GM12875 (cell line): ENCODE measurements at regions not wholly inside any gene's neighbourhood (a gene's known extent, or its start where the extent isn't known, plus 50 kb on each side); places are given as distances from the start of the nearest gene placed in this dataset.

Source experiments
- H3K4me3 ChIP-seq: one replicate; pipeline ENCODE4 v1.5.1; 2011; ENCODE audit warnings: low read depth, low read length, control low read depth
- TF ChIP-seq, protein P1 (sequence below): IDR thresholded peaks from 2 replicates; pipeline ENCODE4 v1.5.1; 2011; ENCODE audit warnings: low read depth, mild to moderate bottlenecking, control low read depth, inconsistent platforms, low read length, moderate library complexity, borderline replicate concordance; ENCODE audit not compliant: insufficient read depth

DNA sequence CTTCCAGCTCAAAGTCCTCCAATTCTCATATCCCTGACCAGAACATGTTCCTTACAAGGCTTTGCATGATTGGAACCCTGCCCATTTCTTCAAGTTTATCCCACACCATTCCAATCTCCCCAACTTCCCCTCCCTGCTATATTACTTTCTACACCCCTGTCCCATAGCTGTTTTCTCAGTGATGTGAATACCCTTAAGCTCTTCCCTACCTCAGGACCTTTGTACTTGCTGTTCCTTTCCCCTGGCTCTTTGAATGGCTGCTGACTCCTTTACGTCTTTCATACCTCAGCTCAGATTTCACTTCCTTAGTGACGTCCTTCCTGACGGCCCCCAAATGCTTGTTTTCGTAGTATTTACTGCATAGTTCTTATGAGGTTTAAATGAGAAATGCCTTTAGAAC lies 166.2 kb upstream of the ZNF462 start:
- no peak overlapping the region for H3K4me3 ChIP-seq
- TF ChIP-seq, protein P1, sequence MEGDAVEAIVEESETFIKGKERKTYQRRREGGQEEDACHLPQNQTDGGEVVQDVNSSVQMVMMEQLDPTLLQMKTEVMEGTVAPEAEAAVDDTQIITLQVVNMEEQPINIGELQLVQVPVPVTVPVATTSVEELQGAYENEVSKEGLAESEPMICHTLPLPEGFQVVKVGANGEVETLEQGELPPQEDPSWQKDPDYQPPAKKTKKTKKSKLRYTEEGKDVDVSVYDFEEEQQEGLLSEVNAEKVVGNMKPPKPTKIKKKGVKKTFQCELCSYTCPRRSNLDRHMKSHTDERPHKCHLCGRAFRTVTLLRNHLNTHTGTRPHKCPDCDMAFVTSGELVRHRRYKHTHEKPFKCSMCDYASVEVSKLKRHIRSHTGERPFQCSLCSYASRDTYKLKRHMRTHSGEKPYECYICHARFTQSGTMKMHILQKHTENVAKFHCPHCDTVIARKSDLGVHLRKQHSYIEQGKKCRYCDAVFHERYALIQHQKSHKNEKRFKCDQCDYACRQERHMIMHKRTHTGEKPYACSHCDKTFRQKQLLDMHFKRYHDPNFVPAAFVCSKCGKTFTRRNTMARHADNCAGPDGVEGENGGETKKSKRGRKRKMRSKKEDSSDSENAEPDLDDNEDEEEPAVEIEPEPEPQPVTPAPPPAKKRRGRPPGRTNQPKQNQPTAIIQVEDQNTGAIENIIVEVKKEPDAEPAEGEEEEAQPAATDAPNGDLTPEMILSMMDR: no peak

DNA sequence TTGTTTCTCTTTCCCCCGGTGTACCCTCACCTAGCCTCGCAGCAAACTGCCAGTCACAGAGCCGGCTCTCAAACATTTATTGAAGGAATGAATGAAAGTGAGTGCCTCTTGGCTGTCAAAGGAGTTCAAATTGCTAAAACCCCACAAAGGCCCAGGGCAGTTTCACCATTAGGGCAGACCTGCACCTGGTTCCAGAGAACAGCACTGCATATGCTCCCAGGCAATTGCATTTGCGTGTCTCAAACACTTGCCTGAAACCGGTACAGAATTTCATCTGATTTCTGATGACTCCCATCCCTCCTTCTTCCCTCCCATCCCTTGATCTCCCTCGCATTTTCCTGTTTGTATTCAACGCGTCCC lies 165.6 kb upstream of the ZNF462 start:
- H3K4me3 ChIP-seq: no peak overlapping the region

DNA sequence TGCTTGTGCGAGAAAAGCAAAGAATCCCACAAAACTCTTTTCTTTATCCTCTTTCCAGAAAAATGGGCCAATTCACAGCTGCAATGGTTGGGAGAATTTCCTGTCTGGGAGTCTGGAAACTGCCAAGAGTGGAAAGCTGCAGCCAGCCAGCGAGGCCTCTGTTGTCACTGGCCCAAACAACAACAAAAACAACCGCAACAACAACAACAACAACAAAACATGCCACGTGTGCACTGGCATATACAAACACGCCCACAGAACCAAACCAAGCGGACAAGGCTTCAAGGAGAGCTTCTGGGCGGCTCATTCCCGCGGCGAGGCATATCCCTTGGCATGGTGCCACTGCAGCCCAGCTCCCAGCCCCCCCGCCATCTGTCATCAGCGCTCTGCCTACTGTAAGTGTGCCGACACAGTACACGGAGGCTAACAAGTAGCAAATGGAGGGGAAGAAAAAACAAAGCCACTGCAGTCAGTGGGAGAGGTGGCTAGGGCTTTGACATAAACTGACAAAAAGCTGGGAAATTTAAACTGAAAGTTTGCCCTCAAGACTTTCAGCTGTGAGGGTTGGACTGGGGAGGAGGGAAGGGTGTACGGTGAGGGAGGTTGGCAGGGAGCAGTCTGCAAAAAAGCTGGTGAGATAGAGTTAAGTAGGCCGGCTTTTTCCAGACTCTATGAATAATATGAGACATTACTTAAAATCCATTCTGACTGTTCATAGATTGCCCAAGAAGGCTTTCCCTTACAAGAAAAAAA lies 165.0 kb upstream of the ZNF462 start:
- no peak overlapping the region for H3K4me3 ChIP-seq
- TF ChIP-seq, protein P1: no peak

More for the DNA sequence above, 165.6 kb upstream of the ZNF462 start:
- TF ChIP-seq, protein P1: no peak

DNA sequence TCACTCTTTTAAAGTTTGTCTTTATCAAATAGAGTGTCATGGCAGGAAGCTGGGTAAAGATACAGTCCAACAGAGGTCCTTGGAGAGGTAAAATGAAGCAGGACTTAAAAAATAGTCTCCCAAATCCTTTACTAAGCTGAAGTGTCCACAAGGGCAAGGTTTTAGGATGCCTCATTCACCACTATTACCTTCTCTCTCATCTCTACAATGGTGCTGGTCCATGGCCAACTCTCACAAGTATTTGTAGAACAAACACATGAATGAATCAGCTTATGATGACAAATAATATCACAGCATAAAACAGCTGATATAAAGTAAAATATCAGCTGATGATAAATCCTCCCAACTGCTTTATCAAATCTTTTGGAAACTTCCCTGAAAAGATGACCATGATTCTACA lies 162.3 kb upstream of the ZNF462 start:
- TF ChIP-seq, protein P1: no peak
- no peak overlapping the region for H3K4me3 ChIP-seq

DNA sequence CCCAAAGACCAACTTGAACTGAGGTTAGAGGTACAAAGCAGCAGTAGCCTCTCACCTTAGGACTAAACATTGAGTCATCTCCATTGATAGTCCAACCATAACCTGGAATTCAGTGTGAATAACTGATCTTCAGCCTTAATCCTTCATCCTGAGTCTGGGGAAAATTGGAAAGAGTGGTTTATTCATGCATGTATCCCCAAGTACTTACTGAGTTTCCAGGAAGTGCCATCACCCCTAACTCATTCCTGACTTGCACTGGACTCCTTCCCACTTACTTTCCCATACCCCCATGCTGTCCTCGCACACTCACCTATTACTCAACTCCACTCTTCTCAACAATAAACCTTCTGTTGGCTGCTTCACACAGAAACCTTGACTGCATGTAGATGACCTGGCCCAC lies 161.4 kb upstream of the ZNF462 start:
- TF ChIP-seq, protein P1: no peak
- H3K4me3 ChIP-seq: no peak overlapping the region

DNA sequence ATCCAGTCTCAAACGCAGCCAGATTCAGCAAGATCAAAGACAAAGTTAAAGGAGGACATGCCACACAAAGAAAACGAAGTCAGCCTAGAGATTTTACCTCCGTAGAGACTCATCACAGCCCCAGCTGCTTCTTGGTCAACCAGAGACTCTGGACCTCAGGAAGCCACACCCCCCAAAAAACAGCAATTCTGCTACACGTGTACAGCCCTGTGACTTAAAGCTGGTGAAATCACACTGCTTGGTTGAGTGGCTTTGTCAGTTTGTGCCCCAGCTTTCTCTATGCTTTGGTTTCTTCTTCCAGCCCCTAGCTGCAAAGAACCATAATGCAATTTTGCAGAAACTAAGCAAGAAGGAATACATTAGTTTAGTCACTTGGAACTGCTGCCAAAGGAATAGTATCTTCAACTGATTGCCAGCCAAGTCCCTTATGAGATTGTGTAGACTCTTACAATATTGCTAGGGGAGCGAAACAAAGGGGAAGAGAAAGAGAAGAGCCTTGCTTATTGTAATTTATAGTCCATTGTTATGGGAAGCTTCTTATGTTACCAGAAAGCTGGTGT lies 158.8 kb upstream of the ZNF462 start:
- TF ChIP-seq, protein P1: no peak
- no peak overlapping the region for H3K4me3 ChIP-seq

DNA sequence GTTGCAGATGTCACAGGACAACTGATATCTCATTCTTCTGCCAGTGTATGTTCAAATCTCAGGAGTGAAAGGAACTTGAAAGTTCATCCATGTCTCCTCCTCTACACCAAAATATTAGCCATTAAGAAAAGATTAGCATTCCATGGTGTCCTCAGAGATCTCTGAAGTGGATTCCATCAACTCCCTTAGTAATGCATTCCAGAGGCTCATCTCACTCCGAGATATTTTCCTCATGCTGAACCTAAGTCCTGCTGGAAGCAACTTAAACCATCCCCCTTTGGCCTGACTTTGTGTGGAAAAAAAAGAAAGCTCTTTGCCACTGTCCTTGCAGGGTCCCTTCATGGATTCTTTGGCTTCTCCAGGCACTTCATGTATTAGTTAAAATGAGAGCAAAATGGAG lies 155.7 kb upstream of the ZNF462 start:
- TF ChIP-seq, protein P1: no peak
- H3K4me3 ChIP-seq: no peak overlapping the region
